Gastrocnemius medialis (tissue), 4 donors: ENCODE measurements at regions not wholly inside any gene's neighbourhood (a gene's known extent, or its start where the extent isn't known, plus 50 kb on each side); places are given as distances from the start of the nearest gene placed in this dataset.

Source experiments
- POLR2A ChIP-seq, 2 donors: fragments of 450-650 bp; IDR thresholded peaks; one replicate each; pipeline ENCODE4 v1.6.1; 2017; ENCODE audit warnings: antibody characterized with exemption in 2 of 2, mild to moderate bottlenecking in 2 of 2, moderate library complexity in 2 of 2
- TF ChIP-seq, protein P1 (sequence below), 5 experiments: fragments of 450-650 bp in 3 of 5; fragments of 200-600 bp in 2 of 5; sonication (generic) in 2 of 5; IDR thresholded peaks in 4 of 5; conservative IDR thresholded peaks in 1 of 5; 1 replicate in 4 of 5; 2 replicates in 1 of 5; pipeline ENCODE4 v1.5.1; 2016 to 2019; ENCODE audit warnings: antibody characterized with exemption in 5 of 5, mild to moderate bottlenecking in 3 of 5, moderate library complexity in 3 of 5

DNA sequence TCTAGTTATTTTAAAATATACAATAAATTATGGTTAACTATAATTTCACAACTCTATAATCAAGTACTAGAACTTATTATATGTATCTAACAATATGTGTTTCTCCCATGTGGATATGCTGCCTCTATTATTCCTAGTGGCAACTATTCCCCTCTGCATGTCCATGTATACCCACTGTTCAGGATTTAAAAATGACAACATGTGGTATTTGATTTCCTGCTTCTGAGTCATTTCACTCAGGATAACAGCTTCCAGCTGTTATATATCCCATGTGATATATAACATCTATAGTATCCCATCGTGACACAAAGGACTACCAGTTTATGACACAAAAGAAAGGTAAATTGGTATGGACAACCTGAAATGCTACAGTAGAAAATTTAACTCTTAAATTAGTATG is 167.4 kb upstream of the TACR3 start:
- TF ChIP-seq, protein P1, sequence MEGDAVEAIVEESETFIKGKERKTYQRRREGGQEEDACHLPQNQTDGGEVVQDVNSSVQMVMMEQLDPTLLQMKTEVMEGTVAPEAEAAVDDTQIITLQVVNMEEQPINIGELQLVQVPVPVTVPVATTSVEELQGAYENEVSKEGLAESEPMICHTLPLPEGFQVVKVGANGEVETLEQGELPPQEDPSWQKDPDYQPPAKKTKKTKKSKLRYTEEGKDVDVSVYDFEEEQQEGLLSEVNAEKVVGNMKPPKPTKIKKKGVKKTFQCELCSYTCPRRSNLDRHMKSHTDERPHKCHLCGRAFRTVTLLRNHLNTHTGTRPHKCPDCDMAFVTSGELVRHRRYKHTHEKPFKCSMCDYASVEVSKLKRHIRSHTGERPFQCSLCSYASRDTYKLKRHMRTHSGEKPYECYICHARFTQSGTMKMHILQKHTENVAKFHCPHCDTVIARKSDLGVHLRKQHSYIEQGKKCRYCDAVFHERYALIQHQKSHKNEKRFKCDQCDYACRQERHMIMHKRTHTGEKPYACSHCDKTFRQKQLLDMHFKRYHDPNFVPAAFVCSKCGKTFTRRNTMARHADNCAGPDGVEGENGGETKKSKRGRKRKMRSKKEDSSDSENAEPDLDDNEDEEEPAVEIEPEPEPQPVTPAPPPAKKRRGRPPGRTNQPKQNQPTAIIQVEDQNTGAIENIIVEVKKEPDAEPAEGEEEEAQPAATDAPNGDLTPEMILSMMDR (IDR thresholded peaks at IDR 0.05 in 4 of 5, conservative IDR thresholded peaks at IDR 0.05 in 1 of 5) = no peak
- TF ChIP-seq POLR2A (IDR thresholded peaks at IDR 0.05) = no peak
